Type B pancreatic cell (in vitro differentiated cells): ENCODE measurements at regions not wholly inside any gene's neighbourhood (a gene's known extent, or its start where the extent isn't known, plus 50 kb on each side); places are given as distances from the start of the nearest gene placed in this dataset.
"Not testable (repeated sequence)": the region's sequence is repeated elsewhere in the genome, so short reads cannot be mapped to it uniquely, and the experiment has no call there.

ENCODE experiments used
- DNase-seq: peaks from one replicate; pipeline ENCODE4 v3.0.0; 2021; ENCODE audit warnings: mixed read lengths; ENCODE audit not compliant: unreplicated experiment; ENCODE audit errors: extremely low spot score
- H3K27ac Mint-ChIP-seq: 2 replicates; pipeline ENCODE4 v1.8.0; 2021; ENCODE audit warnings: mild to moderate bottlenecking, mixed read lengths
- H3K27me3 Mint-ChIP-seq: 2 replicates; pipeline ENCODE4 v1.8.0; 2021; ENCODE audit warnings: mixed read lengths
- H3K36me3 Mint-ChIP-seq: 2 replicates; pipeline ENCODE4 v1.8.0; 2021; ENCODE audit warnings: mixed read lengths
- H3K4me1 Mint-ChIP-seq: one replicate; pipeline ENCODE4 v1.8.0; 2021; ENCODE audit warnings: mixed read lengths; ENCODE audit not compliant: unreplicated experiment
- H3K4me3 Mint-ChIP-seq: 2 replicates; pipeline ENCODE4 v1.8.0; 2021; ENCODE audit warnings: mild to moderate bottlenecking, mixed read lengths
- H3K9me3 Mint-ChIP-seq: 2 replicates; pipeline ENCODE4 v1.8.0; 2021; ENCODE audit warnings: mixed read lengths

GRCh38 chr21:9572782-9573181 is 948.6 kb upstream of the TPTE start:
- H3K36me3 Mint-ChIP-seq, DNase-seq, H3K4me3 Mint-ChIP-seq, H3K9me3 Mint-ChIP-seq, H3K27ac Mint-ChIP-seq, H3K4me1 Mint-ChIP-seq, H3K27me3 Mint-ChIP-seq: not testable (repeated sequence)

GRCh38 chr21:9573528-9573927 is 947.9 kb upstream of the TPTE start:
- H3K27ac Mint-ChIP-seq, H3K4me1 Mint-ChIP-seq, H3K4me3 Mint-ChIP-seq, H3K27me3 Mint-ChIP-seq, H3K36me3 Mint-ChIP-seq, H3K9me3 Mint-ChIP-seq, DNase-seq: not testable (repeated sequence)

GRCh38 chr21:9579275-9579674 is 942.1 kb upstream of the TPTE start:
- not testable (repeated sequence) for H3K27ac Mint-ChIP-seq, H3K4me3 Mint-ChIP-seq, DNase-seq, H3K4me1 Mint-ChIP-seq, H3K9me3 Mint-ChIP-seq, H3K36me3 Mint-ChIP-seq, H3K27me3 Mint-ChIP-seq

- H3K4me1 Mint-ChIP-seq, H3K36me3 Mint-ChIP-seq, H3K27me3 Mint-ChIP-seq, DNase-seq, H3K27ac Mint-ChIP-seq, H3K9me3 Mint-ChIP-seq, H3K4me3 Mint-ChIP-seq: not testable (repeated sequence)
These were observed 933.4 kb upstream of the TPTE start for GRCh38 chr21:9587941-9588340.

GRCh38 chr21:9592591-9592990 is 928.8 kb upstream of the TPTE start:
- not testable (repeated sequence) for H3K36me3 Mint-ChIP-seq, DNase-seq, H3K4me3 Mint-ChIP-seq, H3K9me3 Mint-ChIP-seq, H3K4me1 Mint-ChIP-seq, H3K27ac Mint-ChIP-seq, H3K27me3 Mint-ChIP-seq

DNA sequence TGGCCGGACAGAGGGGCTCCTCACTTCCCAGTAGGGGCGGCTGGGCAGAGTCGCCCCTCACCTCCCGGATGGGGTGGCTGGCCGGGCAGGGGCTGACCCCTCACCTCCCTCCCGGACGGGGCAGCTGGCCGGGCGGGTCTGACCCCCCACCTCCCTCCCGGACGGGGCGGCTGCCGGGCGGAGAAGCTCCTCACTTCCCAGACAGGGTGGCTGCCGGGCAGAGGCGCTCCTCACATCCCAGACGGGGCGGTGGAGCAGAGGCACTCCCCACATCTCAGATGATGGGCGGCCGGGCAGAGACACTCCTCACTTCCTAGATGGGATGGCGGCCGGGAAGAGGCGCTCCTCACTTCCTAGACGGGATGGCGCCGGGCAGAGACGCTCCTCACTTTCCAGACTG is 927.7 kb upstream of the TPTE start:
- not testable (repeated sequence) for H3K27me3 Mint-ChIP-seq, H3K4me1 Mint-ChIP-seq, H3K36me3 Mint-ChIP-seq, H3K27ac Mint-ChIP-seq, DNase-seq, H3K9me3 Mint-ChIP-seq, H3K4me3 Mint-ChIP-seq

DNA sequence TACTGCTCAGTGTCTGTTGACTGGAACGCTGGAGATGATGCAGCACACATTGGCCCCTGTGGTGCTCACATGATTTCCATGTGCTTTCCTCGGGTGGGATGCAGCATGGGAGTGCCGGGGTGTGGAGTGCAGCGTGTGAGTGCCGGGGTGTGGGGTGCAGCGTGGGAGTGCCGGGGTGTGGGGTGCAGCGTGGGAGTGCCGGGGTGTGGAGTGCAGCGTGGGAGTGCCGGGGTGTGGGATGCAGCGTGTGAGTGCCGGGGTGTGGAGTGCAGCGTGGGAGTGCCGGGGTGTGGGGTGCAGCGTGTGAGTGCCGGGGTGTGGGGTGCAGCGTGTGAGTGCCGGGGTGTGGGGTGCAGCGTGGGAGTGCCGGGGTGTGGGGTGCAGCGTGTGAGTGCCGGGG is 907.4 kb upstream of the TPTE start:
- H3K27ac Mint-ChIP-seq, H3K4me1 Mint-ChIP-seq, H3K4me3 Mint-ChIP-seq, DNase-seq, H3K27me3 Mint-ChIP-seq, H3K36me3 Mint-ChIP-seq, H3K9me3 Mint-ChIP-seq: not testable (repeated sequence)

DNA sequence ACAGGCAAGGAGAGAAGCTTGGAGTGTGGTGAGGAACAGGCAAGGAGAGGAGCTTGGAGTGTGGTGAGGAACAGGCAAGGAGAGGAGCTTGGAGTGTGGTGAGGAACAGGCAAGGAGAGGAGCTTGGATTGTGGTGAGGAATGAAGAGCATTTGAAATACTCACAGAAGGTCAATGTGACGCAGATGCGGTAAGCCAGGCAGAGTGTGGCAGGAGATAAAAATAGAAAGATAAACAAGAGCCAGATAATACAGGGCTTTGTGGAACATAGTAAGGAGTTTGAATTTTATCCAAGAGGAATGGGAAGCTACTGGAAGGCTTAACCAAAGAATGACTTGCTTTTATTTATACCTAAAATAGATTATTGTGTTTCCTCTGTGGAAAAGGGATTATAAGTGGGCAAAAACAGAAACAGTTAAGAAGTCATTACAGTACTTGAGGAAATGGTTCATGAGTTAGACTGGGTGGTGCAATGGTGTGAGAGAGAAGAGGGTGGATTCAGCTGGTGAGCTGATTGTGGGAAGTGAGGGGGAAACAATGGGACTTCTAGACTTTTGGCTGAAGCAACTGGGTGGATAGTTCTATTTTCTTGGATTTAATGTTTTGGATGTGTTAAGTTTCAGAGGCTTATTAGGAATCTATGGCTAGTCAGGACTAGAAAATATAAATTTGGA is 900.1 kb upstream of the TPTE start:
- not testable (repeated sequence) for H3K9me3 Mint-ChIP-seq, H3K27ac Mint-ChIP-seq, DNase-seq, H3K4me1 Mint-ChIP-seq, H3K27me3 Mint-ChIP-seq, H3K36me3 Mint-ChIP-seq, H3K4me3 Mint-ChIP-seq

DNA sequence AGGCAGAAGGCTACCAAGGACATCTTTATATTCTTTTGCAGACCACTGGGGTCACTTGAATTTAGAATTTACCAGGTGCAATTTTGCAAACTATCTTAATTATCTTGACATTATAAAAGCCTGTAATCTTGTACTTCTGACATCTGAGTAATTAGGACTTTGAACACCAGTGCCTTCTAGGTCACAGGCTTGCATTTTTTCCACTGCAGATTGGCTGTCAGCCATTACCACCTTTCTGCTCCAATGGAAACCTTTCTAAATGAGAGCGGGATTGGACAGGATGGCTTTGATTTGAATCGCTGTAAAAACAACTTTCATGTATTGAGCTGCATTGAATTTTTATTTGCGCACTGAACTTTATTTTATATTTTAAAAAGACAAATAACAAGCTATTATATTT is 893.3 kb upstream of the TPTE start:
- not testable (repeated sequence) for H3K36me3 Mint-ChIP-seq, H3K27ac Mint-ChIP-seq, H3K4me3 Mint-ChIP-seq, DNase-seq, H3K4me1 Mint-ChIP-seq, H3K9me3 Mint-ChIP-seq, H3K27me3 Mint-ChIP-seq

DNA sequence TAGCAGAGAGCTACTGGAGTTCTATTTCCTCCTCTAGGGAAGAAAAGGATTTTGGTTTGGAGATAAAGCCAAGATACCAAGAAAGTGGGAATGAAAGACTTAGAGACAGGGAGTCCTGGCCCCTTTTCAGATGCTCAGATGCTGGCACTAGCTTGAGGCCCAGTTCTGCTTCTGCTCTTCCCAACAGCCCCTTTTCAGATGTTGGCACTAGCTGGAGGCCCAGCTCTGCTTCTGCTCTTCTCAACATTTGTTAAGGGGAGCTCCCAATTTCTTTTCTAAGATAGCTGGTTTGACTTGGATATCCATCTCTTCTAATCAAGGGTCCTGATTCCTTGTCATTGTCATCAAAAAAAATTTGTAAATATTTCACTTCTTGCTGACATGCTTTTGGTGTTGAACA is 874.0 kb upstream of the TPTE start:
- H3K4me1 Mint-ChIP-seq, H3K4me3 Mint-ChIP-seq, DNase-seq, H3K27me3 Mint-ChIP-seq, H3K27ac Mint-ChIP-seq, H3K9me3 Mint-ChIP-seq, H3K36me3 Mint-ChIP-seq: not testable (repeated sequence)

GRCh38 chr21:9648331-9648730 is 873.1 kb upstream of the TPTE start:
- not testable (repeated sequence) for H3K27me3 Mint-ChIP-seq, H3K27ac Mint-ChIP-seq, H3K4me3 Mint-ChIP-seq, H3K4me1 Mint-ChIP-seq, H3K36me3 Mint-ChIP-seq, DNase-seq, H3K9me3 Mint-ChIP-seq

DNA sequence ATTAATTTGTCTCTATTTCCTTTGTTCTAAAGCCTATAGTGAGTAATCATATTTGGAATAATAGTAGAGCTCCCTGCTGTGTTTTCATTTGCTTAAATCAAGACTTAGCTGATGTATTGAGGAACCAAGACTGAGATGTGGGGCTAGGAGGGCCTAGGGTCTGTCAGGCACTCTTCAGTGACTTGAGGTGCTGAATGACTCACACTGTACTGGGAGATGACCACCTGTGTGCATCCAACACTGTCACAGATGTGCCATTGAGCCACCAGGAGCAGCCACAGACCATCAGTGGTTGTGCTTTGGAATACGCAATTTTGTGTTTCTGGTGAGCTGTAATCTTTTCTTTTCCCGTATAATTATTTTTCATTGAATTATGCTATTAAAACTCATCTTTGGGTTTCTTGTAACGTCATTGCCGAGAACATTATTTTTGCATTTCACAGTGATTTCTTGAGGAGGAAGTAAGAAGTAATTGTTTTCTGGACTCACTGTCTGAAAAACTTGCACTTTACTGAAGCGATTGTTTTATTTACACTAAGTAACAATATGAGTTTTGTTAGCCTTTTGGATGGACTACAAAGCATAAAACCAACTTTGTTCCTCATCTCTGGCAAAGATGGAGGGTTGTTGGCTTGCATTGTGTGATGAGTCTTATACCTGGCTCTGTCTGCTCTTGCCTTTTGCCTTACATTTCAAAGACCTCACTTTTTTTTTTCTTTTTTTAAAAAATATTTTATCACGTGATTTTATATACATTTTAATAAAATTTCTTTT is 872.2 kb upstream of the TPTE start:
- H3K4me3 Mint-ChIP-seq, H3K9me3 Mint-ChIP-seq, H3K36me3 Mint-ChIP-seq, H3K4me1 Mint-ChIP-seq, H3K27me3 Mint-ChIP-seq, H3K27ac Mint-ChIP-seq, DNase-seq: not testable (repeated sequence)

DNA sequence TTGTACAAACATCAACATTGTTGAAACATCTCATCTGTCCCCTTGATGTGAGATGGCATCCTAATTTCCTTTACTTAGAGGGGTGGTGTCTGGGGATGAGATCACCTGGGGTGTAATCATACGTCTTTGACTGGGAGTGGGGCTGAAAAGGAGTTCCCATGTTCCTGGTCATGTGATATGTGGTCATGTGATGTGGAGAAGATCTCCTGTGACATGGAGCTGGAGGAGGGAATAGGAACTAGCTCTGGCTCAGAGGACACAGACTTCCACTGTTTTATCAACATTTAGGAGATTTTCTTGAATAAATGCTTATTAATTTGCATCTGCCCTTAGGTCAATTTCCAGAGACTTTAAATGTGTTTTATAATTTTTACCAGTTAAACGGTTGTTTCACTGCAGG is 868.6 kb upstream of the TPTE start:
- H3K9me3 Mint-ChIP-seq, H3K27ac Mint-ChIP-seq, H3K4me1 Mint-ChIP-seq, DNase-seq, H3K36me3 Mint-ChIP-seq, H3K4me3 Mint-ChIP-seq, H3K27me3 Mint-ChIP-seq: not testable (repeated sequence)

DNA sequence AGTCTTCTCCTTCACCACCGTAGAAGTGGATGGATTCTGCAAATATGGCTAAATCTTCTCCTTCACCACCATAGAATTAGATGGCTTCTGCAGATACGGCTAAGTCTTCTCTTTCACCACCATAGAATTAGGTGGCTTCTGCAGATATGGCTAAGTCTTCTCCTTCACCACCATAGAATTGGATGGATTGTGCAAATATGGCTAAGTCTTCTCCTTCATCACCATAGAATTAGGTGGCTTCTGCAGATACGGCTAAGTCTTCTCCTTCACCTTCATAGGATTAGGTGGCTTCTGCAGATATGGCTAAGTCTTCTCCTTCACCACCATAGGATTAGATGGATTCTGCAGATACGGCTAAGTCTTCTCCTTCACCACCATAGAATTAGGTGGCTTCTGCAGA is 866.2 kb upstream of the TPTE start:
- H3K4me1 Mint-ChIP-seq, H3K27ac Mint-ChIP-seq, H3K27me3 Mint-ChIP-seq, H3K4me3 Mint-ChIP-seq, DNase-seq, H3K36me3 Mint-ChIP-seq: not testable (repeated sequence)
- peaks cover 11% of the 10 kb centered on the region for H3K9me3 Mint-ChIP-seq
